Stimulated activated CD4-positive, alpha-beta T cell treated with anti-CD3 and anti-CD28 coated beads, Interleukin-2, amount 100 ng/mL, for 48 hours (primary cell): ENCODE measurements at regions not wholly inside any gene's neighbourhood (a gene's known extent, or its start where the extent isn't known, plus 50 kb on each side); places are given as distances from the start of the nearest gene placed in this dataset.

Experiments used
- DNase-seq, 2 donors: peaks; one replicate each; pipeline ENCODE4 v3.0.0-alpha.2; 2020

GRCh38 chr9:135412315-135413085 lies 67.1 kb upstream of the PPP1R26 start:
- peak; percentile 70 to 80 for DNase-seq

- DNase-seq: no peak
Measured at GRCh38 chr9:135413086-135413375, 66.6 kb upstream of the PPP1R26 start.

- no peak for DNase-seq
Measured at GRCh38 chr9:135413461-135413860, 66.1 kb upstream of the PPP1R26 start.

GRCh38 chr9:135414293-135414692 lies 65.3 kb upstream of the PPP1R26 start:
- DNase-seq: no peak

GRCh38 chr9:135415586-135415985 lies 64.0 kb upstream of the PPP1R26 start:
- DNase-seq: no peak

- DNase-seq: no peak
Measured at GRCh38 chr9:135416664-135417290, 62.8 kb upstream of the PPP1R26 start.

- DNase-seq: no peak
Measured at GRCh38 chr9:135418161-135418560, 61.4 kb upstream of the PPP1R26 start.

- DNase-seq: no peak
Measured at GRCh38 chr9:135419106-135419505, 60.5 kb upstream of the PPP1R26 start.

- DNase-seq: no peak
Measured at GRCh38 chr9:135422341-135422944, 57.1 kb upstream of the PPP1R26 start.

- no peak for DNase-seq
Measured at GRCh38 chr9:135423725-135424124, 55.9 kb upstream of the PPP1R26 start.
